ENCODE measurements at regions not wholly inside any gene's neighbourhood (a gene's known extent, or its start where the extent isn't known, plus 50 kb on each side); places are given as distances from the start of the nearest gene placed in this dataset.

DNA sequence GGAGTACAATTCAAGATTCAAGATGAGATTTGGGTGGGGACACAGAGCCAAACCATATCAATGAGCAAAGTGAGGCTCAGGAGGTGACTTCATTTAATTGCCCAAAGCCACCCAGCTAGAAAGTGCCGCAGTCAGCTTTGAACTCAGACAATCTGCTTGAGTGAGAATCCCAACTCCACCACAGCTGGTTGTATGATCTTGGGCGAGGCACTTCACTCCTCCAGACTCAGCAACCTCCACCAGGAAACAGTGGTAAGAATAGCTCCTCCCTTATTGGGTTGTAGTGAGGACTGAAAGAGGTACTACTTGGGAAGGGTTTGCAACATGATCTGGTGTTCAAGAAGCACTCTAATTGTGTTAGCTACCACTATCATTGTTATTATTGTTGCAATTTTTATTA is 129.2 kb upstream of the RFLNA start:
- ATAC-seq (ENCODE audit: low read depth): no peak
- no peaks in the 10 kb centered on the region for H3K27me3 ChIP-seq (ENCODE audit: insufficient read depth, poor library complexity, severe bottlenecking)
- TF ChIP-seq, protein P1, sequence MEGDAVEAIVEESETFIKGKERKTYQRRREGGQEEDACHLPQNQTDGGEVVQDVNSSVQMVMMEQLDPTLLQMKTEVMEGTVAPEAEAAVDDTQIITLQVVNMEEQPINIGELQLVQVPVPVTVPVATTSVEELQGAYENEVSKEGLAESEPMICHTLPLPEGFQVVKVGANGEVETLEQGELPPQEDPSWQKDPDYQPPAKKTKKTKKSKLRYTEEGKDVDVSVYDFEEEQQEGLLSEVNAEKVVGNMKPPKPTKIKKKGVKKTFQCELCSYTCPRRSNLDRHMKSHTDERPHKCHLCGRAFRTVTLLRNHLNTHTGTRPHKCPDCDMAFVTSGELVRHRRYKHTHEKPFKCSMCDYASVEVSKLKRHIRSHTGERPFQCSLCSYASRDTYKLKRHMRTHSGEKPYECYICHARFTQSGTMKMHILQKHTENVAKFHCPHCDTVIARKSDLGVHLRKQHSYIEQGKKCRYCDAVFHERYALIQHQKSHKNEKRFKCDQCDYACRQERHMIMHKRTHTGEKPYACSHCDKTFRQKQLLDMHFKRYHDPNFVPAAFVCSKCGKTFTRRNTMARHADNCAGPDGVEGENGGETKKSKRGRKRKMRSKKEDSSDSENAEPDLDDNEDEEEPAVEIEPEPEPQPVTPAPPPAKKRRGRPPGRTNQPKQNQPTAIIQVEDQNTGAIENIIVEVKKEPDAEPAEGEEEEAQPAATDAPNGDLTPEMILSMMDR (IDR thresholded peaks at IDR 0.05; ENCODE audit: poor library complexity, severe bottlenecking): no peak
- no peaks in the 10 kb centered on the region for H3K4me1 ChIP-seq (ENCODE audit: insufficient read depth, poor library complexity, severe bottlenecking)
- no peak for DNase-seq (ENCODE audit: low spot score)
- no peak overlapping the region for H3K27ac ChIP-seq (ENCODE audit: poor library complexity, severe bottlenecking)
- no peak overlapping the region for H3K4me3 ChIP-seq (ENCODE audit: severe bottlenecking)
- H3K36me3 ChIP-seq (ENCODE audit: low read depth): no peaks in the 10 kb centered on the region
- H3K9me3 ChIP-seq (ENCODE audit: severe bottlenecking): no peaks in the 10 kb centered on the region

GRCh38 chr12:124167141-124167540 is 127.8 kb upstream of the RFLNA start:
- Histone ChIP-seq H3K36me3 (ENCODE audit: low read depth) (no peaks in the 10 kb centered on the region), H3K27me3 (ENCODE audit: insufficient read depth, poor library complexity, severe bottlenecking) (no peaks in the 10 kb centered on the region), H3K4me1 (ENCODE audit: insufficient read depth, poor library complexity, severe bottlenecking) (peaks cover 2% of the 10 kb centered on the region), H3K4me3 (ENCODE audit: severe bottlenecking) (no peak overlapping the region), H3K27ac (ENCODE audit: poor library complexity, severe bottlenecking) (no peak overlapping the region), H3K9me3 (ENCODE audit: severe bottlenecking) (no peaks in the 10 kb centered on the region)
- TF ChIP-seq, protein P1 (IDR thresholded peaks at IDR 0.05; ENCODE audit: poor library complexity, severe bottlenecking): no peak
- DNase-seq (ENCODE audit: low spot score): no peak
- ATAC-seq (ENCODE audit: low read depth): no peak

DNA sequence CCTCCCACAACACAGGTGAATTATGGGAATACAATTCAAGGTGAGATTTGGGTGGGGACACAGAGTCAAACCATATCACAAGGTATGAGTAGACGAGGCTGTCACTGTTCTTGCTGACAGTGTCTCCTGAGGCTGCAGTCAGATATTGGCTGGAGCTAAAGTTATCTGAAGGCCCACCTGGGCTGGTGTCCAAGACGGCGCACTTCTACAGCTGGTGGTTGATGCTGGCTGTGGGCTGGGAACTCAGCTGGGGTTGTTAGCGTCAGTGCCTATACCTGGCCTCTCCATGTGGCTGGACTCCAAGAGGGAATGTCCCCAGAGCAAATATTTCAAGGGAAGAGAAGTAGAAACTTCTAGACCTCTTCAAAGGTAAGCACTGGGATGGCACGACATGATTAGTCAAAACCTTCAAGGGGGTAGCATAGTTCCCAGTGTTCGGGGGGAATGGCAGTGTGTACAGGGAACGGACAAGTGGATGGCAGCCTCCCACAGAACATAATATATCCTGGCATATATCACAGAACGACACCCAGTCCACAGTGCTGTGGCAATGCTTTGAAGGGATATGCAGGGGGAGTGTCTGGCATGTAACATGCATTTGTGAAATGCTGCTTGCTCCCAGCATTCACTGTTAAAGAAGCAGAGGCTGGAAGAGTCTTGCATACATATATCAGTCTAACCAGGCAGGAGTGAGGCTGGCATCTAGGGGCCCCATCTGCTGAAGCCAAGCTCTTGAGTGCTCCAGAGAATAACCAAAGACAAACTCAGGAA is 126.7 kb upstream of the RFLNA start:
- Histone ChIP-seq H3K27me3 (ENCODE audit: insufficient read depth, poor library complexity, severe bottlenecking) (no peaks in the 10 kb centered on the region), H3K27ac (ENCODE audit: poor library complexity, severe bottlenecking) (no peak overlapping the region), H3K36me3 (ENCODE audit: low read depth) (no peaks in the 10 kb centered on the region), H3K4me1 (ENCODE audit: insufficient read depth, poor library complexity, severe bottlenecking) (peaks cover 8% of the 10 kb centered on the region), H3K4me3 (ENCODE audit: severe bottlenecking) (no peak overlapping the region), H3K9me3 (ENCODE audit: severe bottlenecking) (no peaks in the 10 kb centered on the region)
- DNase-seq (ENCODE audit: low spot score) (no peak), ATAC-seq (ENCODE audit: low read depth) (no peak)
- TF ChIP-seq, protein P1 (IDR thresholded peaks at IDR 0.05; ENCODE audit: poor library complexity, severe bottlenecking): no peak

- Histone ChIP-seq H3K9me3 (ENCODE audit: severe bottlenecking) (no peaks in the 10 kb centered on the region), H3K4me3 (ENCODE audit: severe bottlenecking) (no peak overlapping the region), H3K36me3 (ENCODE audit: low read depth) (no peaks in the 10 kb centered on the region), H3K27ac (ENCODE audit: poor library complexity, severe bottlenecking) (no peak overlapping the region), H3K27me3 (ENCODE audit: insufficient read depth, poor library complexity, severe bottlenecking) (no peaks in the 10 kb centered on the region), H3K4me1 (ENCODE audit: insufficient read depth, poor library complexity, severe bottlenecking) (peaks cover 8% of the 10 kb centered on the region)
- TF ChIP-seq, protein P1 (IDR thresholded peaks at IDR 0.05; ENCODE audit: poor library complexity, severe bottlenecking): no peak
- DNase-seq (ENCODE audit: low spot score) (no peak), ATAC-seq (ENCODE audit: low read depth) (no peak)
These were observed 125.2 kb upstream of the RFLNA start for GRCh38 chr12:124169577-124170284.

DNA sequence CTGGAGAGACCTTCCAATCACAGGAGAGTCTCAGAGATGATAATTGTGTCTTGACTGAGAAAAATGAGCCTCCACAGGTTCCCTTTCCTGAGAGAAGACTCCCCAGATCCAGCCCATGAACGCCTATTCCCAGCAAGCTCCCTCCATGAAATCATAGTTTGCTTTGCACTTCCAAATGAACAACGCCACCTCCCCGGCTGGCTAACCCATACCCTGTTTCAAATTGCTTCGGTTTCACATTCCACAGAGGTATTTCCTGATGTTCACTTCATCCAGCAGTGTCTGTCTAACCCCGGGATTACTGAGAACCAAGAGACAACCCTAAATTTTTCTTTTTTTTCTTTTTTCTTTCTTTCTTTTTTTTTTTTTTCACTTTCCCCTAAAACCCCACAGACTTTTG is 124.1 kb upstream of the RFLNA start:
- Histone ChIP-seq H3K27me3 (ENCODE audit: insufficient read depth, poor library complexity, severe bottlenecking) (no peaks in the 10 kb centered on the region), H3K27ac (ENCODE audit: poor library complexity, severe bottlenecking) (no peak overlapping the region)
- ATAC-seq (ENCODE audit: low read depth): no peak

More for the DNA sequence above, 124.1 kb upstream of the RFLNA start:
- DNase-seq (ENCODE audit: low spot score): no peak
- no peaks in the 10 kb centered on the region for H3K36me3 ChIP-seq (ENCODE audit: low read depth)
- no peak overlapping the region for H3K4me3 ChIP-seq (ENCODE audit: severe bottlenecking)
- no peaks in the 10 kb centered on the region for H3K9me3 ChIP-seq (ENCODE audit: severe bottlenecking)
- TF ChIP-seq, protein P1 (IDR thresholded peaks at IDR 0.05; ENCODE audit: poor library complexity, severe bottlenecking): no peak
- H3K4me1 ChIP-seq (ENCODE audit: insufficient read depth, poor library complexity, severe bottlenecking): peaks cover 8% of the 10 kb centered on the region

All from RWPE2 (cell line).